Loucy (cell line): ENCODE measurements at regions not wholly inside any gene's neighbourhood (a gene's known extent, or its start where the extent isn't known, plus 50 kb on each side); places are given as distances from the start of the nearest gene placed in this dataset.

Experiments used
- H2AFZ ChIP-seq: fragments of 200-600 bp; sonication (generic); 2 replicates; pipeline ENCODE4 v1.6.0; 2016; ENCODE audit warnings: antibody characterized with exemption, mild to moderate bottlenecking, low read length, moderate library complexity
- H3F3A ChIP-seq: fragments of 200-600 bp; 2 replicates; pipeline ENCODE4 v1.6.0; 2016; ENCODE audit warnings: antibody characterized with exemption, low read depth, mild to moderate bottlenecking
- H3K27me3 ChIP-seq: fragments of 200-600 bp; sonication (generic); 2 replicates; pipeline ENCODE4 v1.6.1; 2014; ENCODE audit warnings: low read length, mild to moderate bottlenecking; ENCODE audit not compliant: insufficient read depth, poor library complexity, severe bottlenecking
- H3K36me3 ChIP-seq: fragments of 200-600 bp; sonication (generic); 2 replicates; pipeline ENCODE4 v1.6.1; 2016; ENCODE audit warnings: low read length; ENCODE audit not compliant: insufficient read depth
- H3K4me1 ChIP-seq: fragments of 200-600 bp; sonication (generic); 2 replicates; pipeline ENCODE4 v1.5.1; 2014; ENCODE audit warnings: low read length, mild to moderate bottlenecking; ENCODE audit not compliant: insufficient read depth, poor library complexity, severe bottlenecking
- H3K4me2 ChIP-seq: fragments of 200-600 bp; sonication (generic); 2 replicates; pipeline ENCODE4 v1.6.0; 2014; ENCODE audit warnings: antibody characterized with exemption, low read length, low read depth, mild to moderate bottlenecking; ENCODE audit not compliant: poor library complexity, severe bottlenecking
- H3K4me3 ChIP-seq: fragments of 200-600 bp; sonication (generic); 2 replicates; pipeline ENCODE4 v1.5.1; 2014; ENCODE audit warnings: low read length, mild to moderate bottlenecking, mixed read lengths; ENCODE audit not compliant: poor library complexity, severe bottlenecking
- H3K79me2 ChIP-seq: fragments of 200-600 bp; sonication (generic); 2 replicates; pipeline ENCODE4 v1.6.1; 2014; ENCODE audit warnings: low read length; ENCODE audit not compliant: insufficient read depth
- H3K9ac ChIP-seq: fragments of 200-600 bp; sonication (generic); 2 replicates; pipeline ENCODE4 v1.6.0; 2014; ENCODE audit warnings: mild to moderate bottlenecking, low read depth, low read length, moderate library complexity; ENCODE audit not compliant: poor library complexity, severe bottlenecking
- H3K9me2 ChIP-seq: fragments of 200-600 bp; sonication (generic); replicated peaks from 2 replicates; pipeline ENCODE4 v1.6.1; 2016; ENCODE audit warnings: low read depth, low read length, mixed read lengths
- H3K9me3 ChIP-seq: fragments of 200-600 bp; sonication (generic); 2 replicates; pipeline ENCODE4 v1.6.1; 2014; ENCODE audit warnings: mild to moderate bottlenecking, antibody characterized with exemption, low read length, low read depth; ENCODE audit not compliant: insufficient read depth
- H4K20me1 ChIP-seq: fragments of 200-600 bp; sonication (generic); 2 replicates; pipeline ENCODE4 v1.6.0; 2014; ENCODE audit warnings: antibody characterized with exemption, low read length, mild to moderate bottlenecking; ENCODE audit not compliant: insufficient read depth, poor library complexity, severe bottlenecking
- CTCF ChIP-seq: fragments of 200-600 bp; sonication (generic); conservative IDR thresholded peaks from 2 replicates; pipeline ENCODE4 v1.5.1; 2014; ENCODE audit warnings: mild to moderate bottlenecking, antibody characterized with exemption, low read length
- EZH2phosphoT487 ChIP-seq: fragments of 200-600 bp; IDR thresholded peaks from 2 replicates; pipeline ENCODE4 v1.6.1; 2018; ENCODE audit warnings: antibody characterized with exemption, mild to moderate bottlenecking, moderate library complexity, borderline replicate concordance

GRCh38 chr2:122244598-122245229 lies 489.3 kb downstream of the TSN start:
- no peaks in the 10 kb centered on the region for H4K20me1 ChIP-seq
- no peaks in the 10 kb centered on the region for H3K36me3 ChIP-seq
- H3K4me1 ChIP-seq: no peaks in the 10 kb centered on the region
- H3F3A ChIP-seq: no peaks in the 10 kb centered on the region
- H3K27me3 ChIP-seq: no peaks in the 10 kb centered on the region
- no peak for TF ChIP-seq CTCF
- no peak for TF ChIP-seq EZH2phosphoT487
- no peak overlapping the region for H3K4me2 ChIP-seq
- no peaks in the 10 kb centered on the region for H3K9me3 ChIP-seq
- H3K4me3 ChIP-seq: no peak overlapping the region
- H3K79me2 ChIP-seq: no peaks in the 10 kb centered on the region
- H2AFZ ChIP-seq: no peak overlapping the region
- H3K9me2 ChIP-seq: no peaks in the 10 kb centered on the region
- no peak overlapping the region for H3K9ac ChIP-seq

- Histone ChIP-seq H3K4me3 (no peak overlapping the region), H3K4me1 (no peaks in the 10 kb centered on the region), H3K27me3 (no peaks in the 10 kb centered on the region), H4K20me1 (no peaks in the 10 kb centered on the region), H3K9ac (no peak overlapping the region), H2AFZ (no peak overlapping the region), H3K4me2 (no peak overlapping the region), H3F3A (no peaks in the 10 kb centered on the region), H3K9me3 (no peaks in the 10 kb centered on the region), H3K36me3 (no peaks in the 10 kb centered on the region), H3K9me2 (no peaks in the 10 kb centered on the region), H3K79me2 (no peaks in the 10 kb centered on the region)
- no peak for TF ChIP-seq EZH2phosphoT487
These were observed 494.2 kb downstream of the TSN start for GRCh38 chr2:122249673-122250072.

DNA sequence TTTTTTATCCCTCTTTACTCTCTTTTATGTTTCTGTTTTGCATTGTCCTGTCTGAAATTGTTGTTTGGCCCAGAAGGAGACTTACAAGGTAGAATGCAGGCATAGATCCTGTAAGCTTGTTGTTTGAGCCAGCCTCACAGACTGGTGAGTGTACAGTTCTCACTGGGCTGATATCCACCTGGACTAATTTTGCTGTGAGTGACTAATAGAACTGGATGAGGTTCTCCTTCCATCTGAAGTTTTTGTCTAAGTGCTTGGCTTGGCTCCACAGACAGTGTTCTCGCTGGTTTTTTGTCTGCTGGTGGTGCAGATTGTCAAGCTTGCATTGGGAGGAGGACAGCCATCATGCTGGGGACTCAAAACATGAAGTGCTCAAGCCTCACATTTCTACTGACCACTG lies 495.7 kb downstream of the TSN start:
- H4K20me1 ChIP-seq: no peaks in the 10 kb centered on the region

More for the DNA sequence above, 495.7 kb downstream of the TSN start:
- H3K9me3 ChIP-seq: no peaks in the 10 kb centered on the region
- H3K9ac ChIP-seq: no peak overlapping the region
- H3K79me2 ChIP-seq: no peaks in the 10 kb centered on the region
- H3K4me1 ChIP-seq: no peaks in the 10 kb centered on the region
- H3K36me3 ChIP-seq: no peaks in the 10 kb centered on the region
- no peaks in the 10 kb centered on the region for H3K9me2 ChIP-seq
- no peak overlapping the region for H3K4me2 ChIP-seq
- H3F3A ChIP-seq: no peaks in the 10 kb centered on the region
- H3K27me3 ChIP-seq: no peaks in the 10 kb centered on the region
- H2AFZ ChIP-seq: no peak overlapping the region
- TF ChIP-seq CTCF: no peak
- H3K4me3 ChIP-seq: no peak overlapping the region
